GM13977 (cell line): ENCODE measurements at regions not wholly inside any gene's neighbourhood (a gene's known extent, or its start where the extent isn't known, plus 50 kb on each side); places are given as distances from the start of the nearest gene placed in this dataset.

ENCODE experiments used
- DNase-seq: peaks from one replicate; pipeline ENCODE4 v3.0.0; 2012; ENCODE audit warnings: low spot score
- CTCF ChIP-seq: IDR thresholded peaks from 2 replicates; pipeline ENCODE4 v1.5.1; 2012; ENCODE audit warnings: mild to moderate bottlenecking, control low read depth; ENCODE audit not compliant: insufficient read depth; ENCODE audit errors: extremely low read depth, missing control alignments
- in situ Hi-C: fragments of 300-500 bp; cut with MboI; formaldehyde crosslinking; loops from one replicate; pipeline ENCODE4 v1.12.0; 2022; ENCODE audit warnings: low sequenced_read_pairs, low pct_unique_long_range_greater_than_20kb, mixed read lengths, inconsistent platforms; ENCODE audit not compliant: unreplicated experiment

DNA sequence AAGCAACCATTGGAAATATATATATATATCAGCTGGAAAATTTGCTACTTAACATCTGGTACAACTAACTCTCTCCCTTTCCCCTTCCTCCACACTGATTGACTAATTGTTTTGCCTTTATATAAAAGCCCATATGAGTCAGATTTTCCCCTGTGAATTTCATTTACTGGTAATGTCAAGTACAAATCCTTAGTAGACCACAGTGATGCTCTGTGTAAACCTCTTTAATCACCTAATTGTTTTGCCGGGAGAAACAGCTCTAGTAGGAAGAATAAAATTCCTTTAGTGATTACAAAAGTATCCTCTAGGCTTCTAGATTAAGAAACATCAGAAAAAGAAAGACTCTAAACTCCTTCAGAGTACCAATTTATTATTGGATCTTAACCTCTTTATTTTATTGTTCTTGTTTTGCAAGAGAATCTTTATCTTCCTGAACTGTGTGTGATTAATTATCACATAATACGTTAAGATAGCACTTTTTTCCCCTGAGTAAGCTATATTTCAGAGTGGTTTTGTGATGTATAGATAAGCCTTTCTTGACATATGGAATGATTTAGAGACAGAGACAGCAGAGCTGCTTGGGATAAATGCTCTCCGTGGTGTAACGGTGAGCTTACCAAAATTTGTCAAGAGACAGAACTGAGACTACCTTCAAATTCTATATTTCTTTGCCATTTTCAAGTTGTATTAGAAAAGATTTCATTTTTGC, 1606.4 kb upstream of the TENM3 start:
- no peak for TF ChIP-seq CTCF
- no peak for DNase-seq
- in situ Hi-C loops, result no loop called here

GRCh38 chr4:180637616-180638015, 1605.6 kb upstream of the TENM3 start:
- DNase-seq, result no peak
- no peak for TF ChIP-seq CTCF
- in situ Hi-C loops, result no loop called here

DNA sequence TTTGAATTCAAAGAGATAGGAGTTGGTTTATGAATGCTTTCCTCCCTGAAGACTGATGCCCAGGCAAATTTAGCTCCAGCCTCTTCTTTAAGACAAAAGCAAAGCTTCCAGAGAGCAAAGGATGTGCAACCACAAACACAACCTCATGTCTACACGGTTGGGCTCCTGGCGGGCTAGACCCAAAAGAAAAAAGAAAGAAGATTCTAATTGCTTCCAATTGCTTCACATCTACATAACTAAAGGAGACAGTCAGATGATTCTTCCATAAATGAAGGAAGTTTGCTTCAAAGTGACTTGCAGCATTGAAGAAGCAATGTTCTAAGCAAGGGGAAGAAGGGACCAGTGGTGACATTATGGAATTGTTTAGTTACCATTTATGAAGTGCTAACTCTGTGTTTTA, 1603.0 kb upstream of the TENM3 start:
- in situ Hi-C loops, result no loop called here
- no peak for TF ChIP-seq CTCF
- no peak for DNase-seq

DNA sequence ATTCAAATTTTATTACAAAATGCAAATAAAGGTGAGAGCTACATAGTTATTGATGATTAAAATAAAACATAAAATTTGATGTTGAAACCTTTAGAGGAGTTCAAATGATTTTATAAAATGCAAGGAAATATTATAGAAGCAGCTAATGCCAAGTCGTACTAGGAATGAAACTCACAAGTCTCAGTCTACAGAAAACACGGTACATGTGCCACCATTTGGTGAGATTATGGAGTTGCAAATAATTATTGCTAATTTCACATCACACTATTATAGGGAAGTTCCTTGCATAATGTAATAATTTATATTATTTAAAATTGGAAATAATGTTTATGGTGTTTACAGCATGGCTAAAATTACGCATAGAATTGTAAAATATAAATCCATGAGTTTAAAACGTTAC, 1601.7 kb upstream of the TENM3 start:
- no peak for TF ChIP-seq CTCF
- in situ Hi-C loops, result no loop called here
- no peak for DNase-seq

GRCh38 chr4:180642732-180643131, 1600.5 kb upstream of the TENM3 start:
- no peak for DNase-seq
- in situ Hi-C loops, result no loop called here
- TF ChIP-seq CTCF, result no peak

DNA sequence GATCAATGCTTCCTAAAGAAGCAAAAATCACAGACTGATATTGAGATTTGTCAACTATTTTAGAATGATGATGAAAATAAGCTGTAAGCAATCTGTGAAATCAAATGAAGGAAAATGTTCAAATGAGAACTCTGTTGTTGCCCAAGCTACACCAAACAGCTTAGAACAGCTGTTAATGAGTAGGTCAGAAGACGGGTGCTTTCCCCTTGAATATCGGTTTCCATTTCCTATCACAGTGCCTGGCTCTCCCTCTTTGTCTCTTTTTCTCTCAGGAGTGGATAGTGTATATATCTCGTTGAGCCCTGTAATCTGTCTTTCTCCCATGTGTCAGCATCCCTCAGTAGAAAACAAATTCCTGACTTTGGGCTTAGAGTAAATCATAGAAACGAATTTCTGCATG, 1592.9 kb upstream of the TENM3 start:
- in situ Hi-C loops, result no loop called here
- TF ChIP-seq CTCF, result no peak
- no peak for DNase-seq
